ENCODE measurements at regions not wholly inside any gene's neighbourhood (a gene's known extent, or its start where the extent isn't known, plus 50 kb on each side); places are given as distances from the start of the nearest gene placed in this dataset.

DNA sequence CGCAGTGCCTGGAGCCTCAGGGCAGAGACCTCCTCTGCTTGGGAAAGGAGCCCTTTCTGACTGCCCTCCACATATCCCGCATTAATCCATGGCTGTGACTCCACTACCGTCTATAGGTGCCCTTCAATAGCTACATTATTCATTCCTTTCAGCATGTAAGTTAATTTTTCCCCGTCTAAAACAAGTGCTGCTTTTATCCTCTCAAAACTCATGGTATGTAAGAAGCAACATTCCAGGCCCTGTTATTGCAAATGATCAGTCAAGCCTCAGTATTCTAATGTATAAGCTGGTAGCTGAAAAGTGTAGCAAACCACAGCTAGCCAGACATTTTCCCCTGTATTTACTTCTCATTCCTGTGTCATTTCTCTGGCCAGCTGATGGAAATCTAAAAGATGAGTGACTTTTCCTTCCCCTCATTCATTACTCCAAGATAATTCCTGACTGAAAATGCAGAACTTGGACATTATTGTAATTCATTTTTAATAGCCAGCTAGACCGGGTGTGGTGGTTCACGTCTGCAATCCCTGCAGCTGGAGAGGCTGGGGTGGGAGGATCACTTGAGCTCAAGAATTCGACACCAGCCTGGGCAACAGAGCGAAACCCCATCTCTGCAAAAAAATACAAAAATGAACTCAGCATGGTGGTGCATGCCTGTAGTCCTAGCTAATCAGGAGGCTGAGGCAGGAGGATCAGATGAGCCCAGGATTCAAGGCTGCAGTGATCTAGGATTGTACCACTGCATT, 88.5 kb upstream of the SOD1 start:
- Histone ChIP-seq H3K4me3 (replicated peaks; ENCODE audit: insufficient read depth, low read length) (no peak overlapping the region), H3K27me3 (ENCODE audit: insufficient read depth, poor library complexity, severe bottlenecking) (no peaks in the 10 kb centered on the region), H3K27ac (replicated peaks) (no peak overlapping the region)
- TF ChIP-seq GABPA (IDR thresholded peaks at IDR 0.05; ENCODE audit: low read depth): no peak
- no peak for TF ChIP-seq CTCF (IDR thresholded peaks at IDR 0.05; ENCODE audit: insufficient read depth, low read length)
- no peak for TF ChIP-seq POLR2AphosphoS5 (IDR thresholded peaks at IDR 0.05; ENCODE audit: low read depth)
- TF ChIP-seq REST (IDR thresholded peaks at IDR 0.05; ENCODE audit: insufficient replicate concordance, low read depth): no peak
- TF ChIP-seq SPI1 (IDR thresholded peaks at IDR 0.05; ENCODE audit: borderline replicate concordance, low read depth): no peak
- no peak for DNase-seq (ENCODE audit: low read depth in 1 of 2, low spot score in 1 of 2)

DNA sequence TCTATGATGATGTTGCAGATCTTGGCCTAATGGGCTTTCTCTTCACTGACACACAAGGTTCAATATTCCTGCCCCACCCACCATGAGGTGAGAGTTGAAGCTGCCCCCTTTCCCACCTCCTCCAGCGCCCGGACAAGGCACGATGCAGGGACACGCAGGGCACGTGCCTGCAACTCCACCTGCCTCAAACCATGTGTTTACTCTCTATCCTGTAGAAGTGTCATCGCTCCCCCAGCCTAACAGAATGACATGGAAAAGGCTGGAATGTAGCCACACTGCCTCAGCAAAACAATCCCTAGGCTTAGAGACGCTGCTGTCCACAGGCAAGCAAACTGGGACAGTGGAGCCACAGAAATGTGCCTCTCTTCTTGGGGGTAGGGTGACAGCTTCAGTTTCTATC, 92.9 kb upstream of the SOD1 start:
- no peak overlapping the region for H3K27ac ChIP-seq (replicated peaks)
- DNase-seq (ENCODE audit: low read depth in 1 of 2, low spot score in 1 of 2): no peak
- no peaks in the 10 kb centered on the region for H3K27me3 ChIP-seq (ENCODE audit: insufficient read depth, poor library complexity, severe bottlenecking)
- no peak for TF ChIP-seq SPI1 (IDR thresholded peaks at IDR 0.05; ENCODE audit: borderline replicate concordance, low read depth)
- TF ChIP-seq REST (IDR thresholded peaks at IDR 0.05; ENCODE audit: insufficient replicate concordance, low read depth): no peak
- TF ChIP-seq POLR2AphosphoS5 (IDR thresholded peaks at IDR 0.05; ENCODE audit: low read depth): no peak
- H3K4me3 ChIP-seq (replicated peaks; ENCODE audit: insufficient read depth, low read length): no peak overlapping the region

- Histone ChIP-seq H3K27me3 (ENCODE audit: insufficient read depth, poor library complexity, severe bottlenecking) (no peaks in the 10 kb centered on the region), H3K4me3 (replicated peaks; ENCODE audit: insufficient read depth, low read length) (no peak overlapping the region), H3K27ac (replicated peaks) (no peak overlapping the region)
- no peak for DNase-seq (ENCODE audit: low read depth in 1 of 2, low spot score in 1 of 2)
- TF ChIP-seq REST (IDR thresholded peaks at IDR 0.05; ENCODE audit: insufficient replicate concordance, low read depth) (no peak), SPI1 (IDR thresholded peaks at IDR 0.05; ENCODE audit: borderline replicate concordance, low read depth) (no peak), GABPA (IDR thresholded peaks at IDR 0.05; ENCODE audit: low read depth) (no peak), CTCF (IDR thresholded peaks at IDR 0.05; ENCODE audit: insufficient read depth, low read length) (no peak), POLR2AphosphoS5 (IDR thresholded peaks at IDR 0.05; ENCODE audit: low read depth) (no peak)
Measured at GRCh38 chr21:31566064-31566463, 93.4 kb upstream of the SOD1 start.

All from HL-60 (cell line).